GM18502 (cell line): ENCODE measurements at regions not wholly inside any gene's neighbourhood (a gene's known extent, or its start where the extent isn't known, plus 50 kb on each side); places are given as distances from the start of the nearest gene placed in this dataset.

Experiments used
- ATAC-seq: cut with Tn5 transposase; IDR thresholded peaks from one replicate; pipeline ENCODE4 v1.9.1; 2021; ENCODE audit warnings: mild to moderate bottlenecking; ENCODE audit not compliant: unreplicated experiment, poor library complexity

GRCh38 chr20:11186301-11187008, 512.7 kb upstream of the JAG1 start:
- no peak for ATAC-seq

DNA sequence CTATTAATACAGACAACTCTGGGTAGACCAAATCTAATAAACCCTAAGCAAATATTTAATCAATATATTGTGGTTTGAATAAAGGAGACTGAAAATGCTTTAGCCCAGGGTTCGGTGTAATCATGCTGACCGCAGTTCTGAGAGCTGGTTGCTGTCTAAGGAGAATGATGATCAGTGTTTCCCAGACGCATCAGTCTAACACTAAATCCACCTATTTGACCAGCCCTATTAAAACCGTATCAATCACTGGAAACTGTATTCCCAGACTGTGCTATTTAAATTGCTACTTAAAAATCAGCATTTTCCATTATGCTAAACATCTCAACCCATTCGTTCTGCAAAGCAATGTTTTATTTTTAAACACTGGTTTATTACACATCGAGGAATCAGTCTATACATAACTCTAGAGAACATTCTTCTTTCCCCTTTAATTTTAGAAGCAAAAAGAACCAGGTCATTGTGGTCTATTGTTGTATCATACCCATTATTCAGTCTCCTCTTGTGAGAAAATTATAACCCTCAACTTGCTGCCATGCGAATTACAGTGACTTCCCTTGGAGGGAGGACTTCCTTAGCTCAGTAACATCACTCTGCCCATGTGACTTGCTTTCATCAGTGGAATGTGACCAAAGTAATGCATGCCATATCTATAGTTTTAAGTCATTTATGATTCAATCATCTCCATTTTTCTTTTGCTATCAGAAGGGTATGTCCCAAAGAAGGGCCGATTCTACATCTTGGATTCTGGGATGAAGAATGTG, 515.2 kb upstream of the JAG1 start:
- no peak for ATAC-seq

GRCh38 chr20:11190741-11191140, 516.9 kb upstream of the JAG1 start:
- ATAC-seq, result no peak

- ATAC-seq, result no peak
Observed at GRCh38 chr20:11192106-11192505, 518.3 kb upstream of the JAG1 start.

GRCh38 chr20:11193241-11193640, 519.4 kb upstream of the JAG1 start:
- ATAC-seq, result no peak

DNA sequence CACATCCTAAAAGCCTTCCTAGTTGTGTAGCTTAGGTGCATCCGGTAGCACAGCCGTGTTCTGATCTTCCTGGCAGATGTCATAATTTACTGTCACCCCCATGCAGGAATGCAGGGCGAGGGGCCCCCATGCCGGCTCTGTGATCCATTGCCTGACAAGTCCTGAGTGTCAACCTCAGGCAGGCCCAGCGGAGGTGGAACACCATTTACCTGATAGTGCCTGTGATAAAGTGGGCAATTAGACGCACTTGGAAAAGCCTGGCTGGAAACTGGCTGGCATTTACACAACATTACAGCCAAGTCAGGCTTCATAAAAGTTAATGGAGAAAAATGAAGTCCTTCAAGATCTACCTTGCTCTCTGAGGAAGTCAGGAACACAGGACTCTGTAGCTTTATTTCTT, 521.4 kb upstream of the JAG1 start:
- no peak for ATAC-seq

DNA sequence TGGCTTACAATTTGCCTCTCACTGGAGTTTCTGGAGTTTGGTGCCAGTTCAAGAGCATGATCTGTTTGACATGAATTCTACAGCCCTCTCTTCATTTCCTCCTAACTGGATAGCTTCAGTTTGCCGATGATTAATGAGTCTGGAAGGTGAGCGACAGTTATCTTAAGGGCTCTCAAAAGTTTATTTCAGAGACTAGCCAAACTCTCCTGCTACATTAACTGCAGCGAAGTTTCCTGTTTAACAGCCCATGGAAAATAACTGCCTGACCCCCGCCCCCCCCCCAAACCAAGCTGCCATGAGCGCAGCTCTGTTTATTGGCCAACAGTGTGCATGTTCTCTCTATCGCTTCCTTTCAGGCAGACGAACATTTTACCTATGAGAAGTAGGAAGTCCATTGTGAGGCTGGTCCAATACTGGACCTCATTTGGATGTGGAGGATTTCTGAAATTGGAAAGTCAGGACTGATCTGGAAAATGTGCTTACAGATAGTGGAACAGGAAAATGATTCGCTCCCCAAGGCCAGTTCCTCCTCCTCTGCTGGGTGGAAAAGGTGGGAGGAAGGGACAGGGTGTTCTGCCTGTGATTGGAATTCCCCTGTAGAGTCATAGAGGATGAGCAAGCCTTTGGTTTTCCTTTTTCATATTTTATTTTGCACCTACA, 522.2 kb upstream of the JAG1 start:
- no peak for ATAC-seq

DNA sequence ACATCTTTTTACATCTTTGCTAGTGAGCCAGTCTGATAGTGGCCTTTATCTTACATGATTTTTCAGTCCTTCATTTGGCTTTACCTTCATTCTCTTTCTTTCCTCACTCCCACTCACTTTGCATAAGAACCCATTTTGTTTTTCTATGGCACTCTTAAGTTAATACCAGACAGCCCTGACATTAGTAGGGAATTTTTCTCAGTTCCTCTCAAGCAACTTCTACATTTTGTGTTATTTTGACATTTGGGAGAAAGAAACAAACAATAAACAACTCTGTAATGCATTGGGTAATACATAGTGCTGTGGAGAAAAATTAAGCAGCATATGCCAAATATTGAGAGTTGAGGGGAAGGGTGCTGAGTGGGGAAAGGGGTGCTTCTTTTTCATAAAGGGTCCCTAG, 524.1 kb upstream of the JAG1 start:
- no peak for ATAC-seq

DNA sequence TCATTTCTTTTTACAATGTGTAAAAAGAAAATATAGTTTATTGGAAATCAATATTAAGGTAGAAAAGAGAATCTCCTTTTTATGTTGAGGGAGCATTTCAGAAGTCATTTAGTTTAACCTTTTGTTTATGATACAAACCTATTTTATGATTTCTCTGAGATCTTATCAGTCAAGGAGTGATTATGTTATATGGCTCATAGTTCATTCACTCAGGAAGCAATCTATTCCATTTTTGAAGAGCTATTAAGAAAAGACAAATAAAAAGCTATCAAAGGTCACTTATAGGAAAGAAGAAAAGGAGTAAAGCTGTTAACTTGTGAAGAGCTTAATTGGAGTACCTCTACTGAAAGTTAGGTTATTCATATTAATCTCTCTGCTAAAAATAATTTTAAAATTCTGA, 526.6 kb upstream of the JAG1 start:
- ATAC-seq, result no peak

DNA sequence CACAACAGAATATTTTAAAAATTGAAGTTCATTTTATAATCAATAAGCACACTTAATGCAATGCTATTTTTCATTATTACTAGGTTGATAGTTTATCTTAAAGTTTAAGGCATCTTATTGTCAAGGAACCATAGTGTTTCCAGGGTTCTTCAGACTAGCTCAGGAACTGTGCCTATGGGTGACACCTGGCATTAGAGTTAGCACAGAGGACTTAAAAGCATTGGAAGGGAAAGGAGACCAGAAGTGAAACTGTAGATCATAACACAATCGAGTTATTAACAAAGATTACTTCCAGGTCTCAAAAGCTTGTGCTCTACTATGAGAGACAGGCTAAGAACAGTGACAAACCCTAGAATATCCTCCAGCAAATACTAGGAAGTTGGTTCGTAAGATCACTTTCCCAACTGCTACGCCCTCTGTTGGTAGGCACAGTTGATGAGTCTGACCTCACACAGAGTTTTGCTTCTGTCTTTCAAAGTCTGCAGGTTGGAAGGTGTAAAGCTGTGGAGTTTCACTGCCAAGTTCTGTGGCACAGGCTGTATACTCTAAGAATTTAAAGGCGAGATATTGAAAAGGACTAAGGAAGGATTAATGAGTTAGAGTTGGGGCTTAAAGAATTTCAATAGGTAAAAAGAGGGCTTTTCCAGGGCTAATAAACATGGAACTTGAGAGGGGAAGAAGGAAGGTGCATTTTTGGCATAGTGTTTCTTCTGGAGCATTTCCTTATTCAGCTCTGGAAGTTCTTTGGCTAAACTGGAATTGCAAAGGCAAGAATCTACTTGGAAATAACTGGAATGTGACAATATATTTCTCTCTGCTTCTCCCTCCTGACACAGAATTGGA, 531.3 kb upstream of the JAG1 start:
- peak; percentile 95 for ATAC-seq

DNA sequence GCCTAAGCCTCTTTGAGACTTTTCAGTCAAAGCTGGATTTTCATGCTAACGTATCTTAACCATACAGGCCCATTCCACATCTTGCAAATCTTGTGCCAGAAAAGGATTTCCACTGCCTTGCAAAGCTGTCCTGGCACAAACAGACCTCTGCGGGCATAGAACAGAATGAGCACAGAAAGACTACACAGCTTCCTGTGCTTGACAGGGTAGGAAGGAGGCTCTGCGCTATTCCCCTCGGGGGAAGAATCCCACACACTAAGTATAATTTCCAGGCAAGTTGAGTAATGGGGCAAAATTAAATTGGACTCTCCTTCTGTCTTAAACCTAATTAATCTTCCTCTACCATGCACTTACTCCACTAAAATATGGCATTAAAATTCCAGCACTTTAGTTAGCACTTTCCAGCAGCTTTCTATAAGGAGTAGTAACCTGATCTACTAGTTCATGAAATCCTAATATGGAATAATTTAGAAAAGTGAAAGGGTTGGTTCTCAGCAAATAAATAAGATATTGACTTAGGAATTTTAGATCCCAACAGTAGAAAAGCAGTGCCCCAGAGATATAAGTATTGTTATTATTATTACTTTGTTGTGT, 532.1 kb upstream of the JAG1 start:
- no peak for ATAC-seq

DNA sequence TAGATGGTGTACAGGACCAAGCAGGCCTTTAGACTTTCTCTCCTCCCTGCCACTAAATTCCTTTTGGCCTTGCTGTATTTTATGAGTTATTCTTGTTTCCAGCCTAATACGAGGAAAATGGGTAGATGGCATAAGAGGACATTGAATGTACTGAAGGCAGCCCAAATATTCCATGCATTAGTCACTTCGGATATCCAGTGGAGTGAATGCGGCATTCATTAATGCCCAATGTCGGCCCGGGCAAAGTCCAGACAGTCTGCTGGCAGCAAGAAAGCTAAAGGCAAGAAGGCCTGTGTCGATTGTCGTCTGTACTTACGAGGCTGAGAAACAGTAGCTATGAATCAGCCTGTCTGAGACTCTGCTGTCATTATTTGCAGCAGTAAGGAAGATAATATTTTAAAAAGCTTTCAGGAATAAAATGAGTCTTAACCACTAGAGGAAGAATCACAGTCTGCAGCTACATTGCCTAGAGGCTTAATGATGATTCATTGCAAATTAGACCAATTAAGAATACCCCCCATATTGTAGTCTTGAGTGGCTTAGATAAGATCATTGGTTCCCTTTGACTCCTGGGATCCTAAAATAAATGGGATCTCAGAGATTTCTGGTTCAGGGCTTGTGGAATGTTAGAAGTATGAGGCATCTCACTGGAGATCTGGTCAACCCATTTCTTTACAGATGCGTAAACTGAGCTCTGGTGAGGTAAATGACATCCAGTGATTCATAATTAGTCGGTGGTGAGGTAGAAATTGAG, 534.1 kb upstream of the JAG1 start:
- no peak for ATAC-seq

DNA sequence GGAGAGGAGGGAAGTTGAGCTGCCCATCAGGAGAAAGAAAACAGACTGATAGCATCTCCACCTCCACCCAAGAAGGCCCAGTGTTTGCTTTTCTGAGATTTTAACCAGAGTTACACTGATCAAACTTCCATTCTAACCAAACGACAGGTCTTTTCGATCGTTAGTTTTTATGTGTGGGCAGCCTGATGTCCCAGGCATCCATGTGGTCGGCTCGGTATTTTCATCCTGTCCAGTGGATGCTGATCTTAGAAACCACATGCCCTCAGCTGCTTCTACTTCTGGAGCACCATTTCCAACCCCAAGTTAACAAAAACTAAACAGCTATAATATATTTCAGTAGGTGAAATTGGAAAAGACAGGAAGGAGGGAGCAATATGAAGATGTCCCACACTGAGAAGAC, 536.8 kb upstream of the JAG1 start:
- ATAC-seq, result no peak

DNA sequence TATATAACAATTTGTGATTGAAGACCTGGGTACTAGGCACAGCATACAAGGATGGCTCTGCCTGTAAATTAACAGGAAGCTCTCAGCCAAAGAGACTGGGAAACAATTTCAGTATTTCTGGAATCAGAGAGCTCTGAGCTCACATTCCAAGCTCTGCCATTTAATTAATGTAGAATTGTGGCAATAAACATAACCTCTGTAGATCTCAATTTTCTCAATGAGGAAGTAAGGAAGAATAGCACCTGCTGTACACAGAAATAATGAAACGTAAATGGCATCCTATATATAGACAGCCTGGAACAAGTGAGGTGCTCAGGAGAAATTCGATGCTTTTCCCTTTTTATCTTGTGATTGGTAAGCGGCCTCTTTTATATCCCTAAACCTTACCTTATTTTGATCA, 538.5 kb upstream of the JAG1 start:
- ATAC-seq, result no peak

- no peak for ATAC-seq
Observed at GRCh38 chr20:11212902-11213301, 539.1 kb upstream of the JAG1 start.

- ATAC-seq, result no peak
Observed at GRCh38 chr20:11214256-11214840, 540.5 kb upstream of the JAG1 start.

- ATAC-seq, result no peak
Observed at GRCh38 chr20:11216451-11217314, 542.9 kb upstream of the JAG1 start.
